CD4-positive, alpha-beta T cell treated with Interleukin-4 for 1 hour (primary cell): ENCODE measurements at regions not wholly inside any gene's neighbourhood (a gene's known extent, or its start where the extent isn't known, plus 50 kb on each side); places are given as distances from the start of the nearest gene placed in this dataset.

Experiments used
- DNase-seq, 2 donors: peaks; one replicate each; pipeline ENCODE4 v3.0.0-alpha.2; 2020 to 2022

GRCh38 chr2:198479065-198479464 is 674.7 kb downstream of the PLCL1 start:
- DNase-seq: no peak

- no peak for DNase-seq
These were observed 674.0 kb downstream of the PLCL1 start for GRCh38 chr2:198478361-198478760.

GRCh38 chr2:198476007-198476406 is 671.6 kb downstream of the PLCL1 start:
- DNase-seq: no peak

- DNase-seq: no peak
These were observed 666.9 kb downstream of the PLCL1 start for GRCh38 chr2:198471291-198471690.

GRCh38 chr2:198468136-198468535 is 663.7 kb downstream of the PLCL1 start:
- no peak for DNase-seq

GRCh38 chr2:198465970-198466369 is 661.6 kb downstream of the PLCL1 start:
- DNase-seq: no peak

GRCh38 chr2:198456418-198456817 is 652.0 kb downstream of the PLCL1 start:
- no peak for DNase-seq

- DNase-seq: no peak
These were observed 649.5 kb downstream of the PLCL1 start for GRCh38 chr2:198453866-198454265.

- DNase-seq: no peak
These were observed 647.9 kb downstream of the PLCL1 start for GRCh38 chr2:198452327-198452726.

- DNase-seq: no peak
These were observed 644.4 kb downstream of the PLCL1 start for GRCh38 chr2:198448789-198449188.

GRCh38 chr2:198444800-198445287 is 640.5 kb downstream of the PLCL1 start:
- no peak for DNase-seq

- DNase-seq: no peak
These were observed 637.5 kb downstream of the PLCL1 start for GRCh38 chr2:198441901-198442300.

GRCh38 chr2:198441246-198441645 is 636.9 kb downstream of the PLCL1 start:
- DNase-seq: no peak

GRCh38 chr2:198440833-198441232 is 636.4 kb downstream of the PLCL1 start:
- DNase-seq: no peak

GRCh38 chr2:198438331-198438730 is 633.9 kb downstream of the PLCL1 start:
- no peak for DNase-seq

GRCh38 chr2:198424112-198424511 is 619.7 kb downstream of the PLCL1 start:
- no peak for DNase-seq

- DNase-seq: no peak
These were observed 613.4 kb downstream of the PLCL1 start for GRCh38 chr2:198417836-198418235.

GRCh38 chr2:198414976-198415375 is 610.6 kb downstream of the PLCL1 start:
- DNase-seq: no peak

- no peak for DNase-seq
These were observed 607.5 kb downstream of the PLCL1 start for GRCh38 chr2:198411936-198412335.

GRCh38 chr2:198408171-198408570 is 603.8 kb downstream of the PLCL1 start:
- DNase-seq: no peak

- DNase-seq: no peak
These were observed 600.9 kb downstream of the PLCL1 start for GRCh38 chr2:198405311-198405710.

- DNase-seq: no peak
These were observed 597.3 kb downstream of the PLCL1 start for GRCh38 chr2:198401644-198402043.

- DNase-seq: no peak
These were observed 596.6 kb downstream of the PLCL1 start for GRCh38 chr2:198400999-198401398.

GRCh38 chr2:198394208-198394607 is 589.8 kb downstream of the PLCL1 start:
- DNase-seq: no peak

- no peak for DNase-seq
These were observed 586.3 kb downstream of the PLCL1 start for GRCh38 chr2:198390670-198391069.

- no peak for DNase-seq
These were observed 583.3 kb downstream of the PLCL1 start for GRCh38 chr2:198387677-198388076.
